ENCODE measurements at regions not wholly inside any gene's neighbourhood (a gene's known extent, or its start where the extent isn't known, plus 50 kb on each side); places are given as distances from the start of the nearest gene placed in this dataset.

GRCh38 chr7:119578116-119578515 lies 694.9 kb upstream of the KCND2 start:
- TF ChIP-seq EZH2 (IDR thresholded peaks at IDR 0.05) (no peak), POLR2AphosphoS5 (IDR thresholded peaks at IDR 0.05; ENCODE audit: borderline replicate concordance, low read depth, low read length) (no peak), FOXP2 (optimal IDR thresholded peaks at IDR 0.05; ENCODE audit: control extremely low read depth, extremely low read length, insufficient read depth) (no peak)
